Ishikawa (cell line): ENCODE measurements at regions not wholly inside any gene's neighbourhood (a gene's known extent, or its start where the extent isn't known, plus 50 kb on each side); places are given as distances from the start of the nearest gene placed in this dataset.

ENCODE experiments used
- NFIC ChIP-seq: IDR thresholded peaks from 2 replicates; pipeline ENCODE4 v1.6.1; 2012
- RAD21 ChIP-seq: IDR thresholded peaks from 2 replicates; pipeline ENCODE4 v1.6.1; 2012; ENCODE audit warnings: low read depth
- TAF1 ChIP-seq: IDR thresholded peaks from 2 replicates; pipeline ENCODE4 v1.6.1; 2012; ENCODE audit warnings: low read depth, mild to moderate bottlenecking
- YY1 ChIP-seq: IDR thresholded peaks from 2 replicates; pipeline ENCODE4 v1.6.1; 2012; ENCODE audit warnings: low read depth
- TF ChIP-seq, protein P1 (sequence below): IDR thresholded peaks from 2 replicates; pipeline ENCODE4 v1.6.1; 2012
- TF ChIP-seq, protein P2 (sequence below): IDR thresholded peaks from 2 replicates; pipeline ENCODE4 v1.6.1; 2012; ENCODE audit warnings: low read depth, mild to moderate bottlenecking

DNA sequence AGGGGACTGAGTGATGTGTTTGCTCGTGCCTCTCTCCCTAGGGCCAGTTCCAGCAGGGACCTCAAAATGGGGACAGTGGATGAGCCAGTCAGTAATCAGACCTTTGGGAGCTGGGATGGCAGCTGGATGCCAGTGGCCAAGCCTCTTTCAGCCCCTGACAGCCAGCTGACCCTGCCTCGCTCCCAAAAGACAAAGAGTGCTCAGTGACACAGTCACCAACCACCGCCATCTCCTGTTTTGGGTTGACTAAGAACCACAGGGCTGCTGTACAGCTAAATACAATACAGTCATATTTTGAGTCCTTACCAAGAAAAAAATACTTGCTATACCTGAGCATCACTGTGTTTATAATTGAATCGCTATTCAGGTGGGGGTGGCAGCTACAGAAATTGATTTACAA, 75.7 kb downstream of the POU3F3 start:
- TF ChIP-seq, protein P1, sequence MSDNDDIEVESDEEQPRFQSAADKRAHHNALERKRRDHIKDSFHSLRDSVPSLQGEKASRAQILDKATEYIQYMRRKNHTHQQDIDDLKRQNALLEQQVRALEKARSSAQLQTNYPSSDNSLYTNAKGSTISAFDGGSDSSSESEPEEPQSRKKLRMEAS: no peak
- no peak for TF ChIP-seq RAD21
- TF ChIP-seq, protein P2, sequence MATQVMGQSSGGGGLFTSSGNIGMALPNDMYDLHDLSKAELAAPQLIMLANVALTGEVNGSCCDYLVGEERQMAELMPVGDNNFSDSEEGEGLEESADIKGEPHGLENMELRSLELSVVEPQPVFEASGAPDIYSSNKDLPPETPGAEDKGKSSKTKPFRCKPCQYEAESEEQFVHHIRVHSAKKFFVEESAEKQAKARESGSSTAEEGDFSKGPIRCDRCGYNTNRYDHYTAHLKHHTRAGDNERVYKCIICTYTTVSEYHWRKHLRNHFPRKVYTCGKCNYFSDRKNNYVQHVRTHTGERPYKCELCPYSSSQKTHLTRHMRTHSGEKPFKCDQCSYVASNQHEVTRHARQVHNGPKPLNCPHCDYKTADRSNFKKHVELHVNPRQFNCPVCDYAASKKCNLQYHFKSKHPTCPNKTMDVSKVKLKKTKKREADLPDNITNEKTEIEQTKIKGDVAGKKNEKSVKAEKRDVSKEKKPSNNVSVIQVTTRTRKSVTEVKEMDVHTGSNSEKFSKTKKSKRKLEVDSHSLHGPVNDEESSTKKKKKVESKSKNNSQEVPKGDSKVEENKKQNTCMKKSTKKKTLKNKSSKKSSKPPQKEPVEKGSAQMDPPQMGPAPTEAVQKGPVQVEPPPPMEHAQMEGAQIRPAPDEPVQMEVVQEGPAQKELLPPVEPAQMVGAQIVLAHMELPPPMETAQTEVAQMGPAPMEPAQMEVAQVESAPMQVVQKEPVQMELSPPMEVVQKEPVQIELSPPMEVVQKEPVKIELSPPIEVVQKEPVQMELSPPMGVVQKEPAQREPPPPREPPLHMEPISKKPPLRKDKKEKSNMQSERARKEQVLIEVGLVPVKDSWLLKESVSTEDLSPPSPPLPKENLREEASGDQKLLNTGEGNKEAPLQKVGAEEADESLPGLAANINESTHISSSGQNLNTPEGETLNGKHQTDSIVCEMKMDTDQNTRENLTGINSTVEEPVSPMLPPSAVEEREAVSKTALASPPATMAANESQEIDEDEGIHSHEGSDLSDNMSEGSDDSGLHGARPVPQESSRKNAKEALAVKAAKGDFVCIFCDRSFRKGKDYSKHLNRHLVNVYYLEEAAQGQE: no peak
- no peak for TF ChIP-seq NFIC
- TF ChIP-seq YY1: no peak
- TF ChIP-seq TAF1: no peak
